Right lobe of liver (tissue), 4 donors: ENCODE measurements at regions not wholly inside any gene's neighbourhood (a gene's known extent, or its start where the extent isn't known, plus 50 kb on each side); places are given as distances from the start of the nearest gene placed in this dataset.

Experiments
- POLR2A ChIP-seq: fragments of 450-650 bp; IDR thresholded peaks from one replicate; pipeline ENCODE4 v1.6.1; 2017; ENCODE audit warnings: antibody characterized with exemption, mild to moderate bottlenecking
- TF ChIP-seq, protein P1 (sequence below), 4 donors: fragments of 200-600 bp in 3 of 4; fragments of 450-650 bp in 1 of 4; IDR thresholded peaks; one replicate each; pipeline versions ENCODE4 v1.5.1 to v1.8.0; 2016 to 2022; ENCODE audit warnings: antibody characterized with exemption in 4 of 4, mild to moderate bottlenecking in 2 of 4
- donor health status: DM: no; HTN: no; CAD: no.
- donor health status: DM: no; HTN: no; CAD: no.
- donor health status: DM: no; HTN: yes; CAD: no.

DNA sequence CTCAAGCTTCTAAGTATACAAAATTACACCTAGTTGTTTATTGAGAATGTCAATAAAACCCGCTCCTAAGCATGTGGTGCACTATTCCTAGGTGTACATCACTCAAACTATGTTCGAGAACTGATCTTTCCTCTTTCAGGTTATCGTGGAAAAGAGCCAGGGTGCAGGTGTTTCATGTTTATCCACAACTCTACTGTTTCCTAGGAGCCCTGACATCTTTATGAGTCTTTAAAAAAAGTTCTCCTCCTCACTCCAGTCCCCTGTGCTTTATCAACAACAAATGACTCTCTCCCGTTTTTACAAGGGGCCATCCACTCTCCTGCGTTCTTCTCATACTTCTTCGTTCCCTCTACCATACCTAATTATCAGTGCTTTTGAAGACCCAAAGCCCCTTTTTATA, 78.8 kb upstream of the NFIL3 start:
- TF ChIP-seq, protein P1, sequence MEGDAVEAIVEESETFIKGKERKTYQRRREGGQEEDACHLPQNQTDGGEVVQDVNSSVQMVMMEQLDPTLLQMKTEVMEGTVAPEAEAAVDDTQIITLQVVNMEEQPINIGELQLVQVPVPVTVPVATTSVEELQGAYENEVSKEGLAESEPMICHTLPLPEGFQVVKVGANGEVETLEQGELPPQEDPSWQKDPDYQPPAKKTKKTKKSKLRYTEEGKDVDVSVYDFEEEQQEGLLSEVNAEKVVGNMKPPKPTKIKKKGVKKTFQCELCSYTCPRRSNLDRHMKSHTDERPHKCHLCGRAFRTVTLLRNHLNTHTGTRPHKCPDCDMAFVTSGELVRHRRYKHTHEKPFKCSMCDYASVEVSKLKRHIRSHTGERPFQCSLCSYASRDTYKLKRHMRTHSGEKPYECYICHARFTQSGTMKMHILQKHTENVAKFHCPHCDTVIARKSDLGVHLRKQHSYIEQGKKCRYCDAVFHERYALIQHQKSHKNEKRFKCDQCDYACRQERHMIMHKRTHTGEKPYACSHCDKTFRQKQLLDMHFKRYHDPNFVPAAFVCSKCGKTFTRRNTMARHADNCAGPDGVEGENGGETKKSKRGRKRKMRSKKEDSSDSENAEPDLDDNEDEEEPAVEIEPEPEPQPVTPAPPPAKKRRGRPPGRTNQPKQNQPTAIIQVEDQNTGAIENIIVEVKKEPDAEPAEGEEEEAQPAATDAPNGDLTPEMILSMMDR (IDR thresholded peaks at IDR 0.05): no peak
- TF ChIP-seq POLR2A: no peak
